Liver (tissue), 8 donors: ENCODE measurements at regions not wholly inside any gene's neighbourhood (a gene's known extent, or its start where the extent isn't known, plus 50 kb on each side); places are given as distances from the start of the nearest gene placed in this dataset.
"Not testable (repeated sequence)": the region's sequence is repeated elsewhere in the genome, so short reads cannot be mapped to it uniquely, and the experiment has no call there.

ENCODE experiments used
- DNase-seq: peaks from one replicate; pipeline ENCODE4 v3.0.0-alpha.2; 2017; ENCODE audit warnings: low spot score
- H3K27ac ChIP-seq, 2 donors: one replicate each; pipeline ENCODE4 v1.7.0; 2013; ENCODE audit warnings: inconsistent platforms in 2 of 2, low read length in 2 of 2, control low read depth in 1 of 2, low read depth in 1 of 2, mild to moderate bottlenecking in 1 of 2
- H3K27me3 ChIP-seq, 4 donors: one replicate each; pipeline versions ENCODE4 v1.6.1 to v1.7.0; 2013; ENCODE audit warnings: low read length in 3 of 4, inconsistent platforms in 1 of 4, mild to moderate bottlenecking in 1 of 4, moderate library complexity in 1 of 4; ENCODE audit not compliant: control insufficient read depth in 4 of 4, insufficient read depth in 4 of 4
- H3K36me3 ChIP-seq, 4 donors: one replicate each; pipeline versions ENCODE4 v1.6.1 to v1.7.0; 2013; ENCODE audit warnings: low read length in 3 of 4, mild to moderate bottlenecking in 3 of 4, low read depth in 1 of 4, moderate library complexity in 1 of 4; ENCODE audit not compliant: control insufficient read depth in 4 of 4, insufficient read depth in 3 of 4
- H3K4me1 ChIP-seq, 4 donors: one replicate each; pipeline versions ENCODE4 v1.6.1 to v1.7.0; 2013; ENCODE audit warnings: low read length in 3 of 4, mild to moderate bottlenecking in 3 of 4, moderate library complexity in 1 of 4; ENCODE audit not compliant: control insufficient read depth in 4 of 4, insufficient read depth in 4 of 4
- H3K4me3 ChIP-seq, 3 donors: one replicate each; pipeline versions ENCODE4 v1.6.1 to v1.7.0; 2013; ENCODE audit warnings: low read length in 3 of 3, control low read depth in 1 of 3, low read depth in 1 of 3, mild to moderate bottlenecking in 1 of 3
- H3K9ac ChIP-seq, 2 donors: one replicate each; pipeline ENCODE4 v1.7.0; 2013; ENCODE audit warnings: low read length in 2 of 2, mild to moderate bottlenecking in 2 of 2, moderate library complexity in 2 of 2, control low read depth in 1 of 2, low read depth in 1 of 2
- H3K9me3 ChIP-seq, 4 donors: one replicate each; pipeline versions ENCODE4 v1.6.1 to v1.7.0; 2013; ENCODE audit warnings: low read length in 3 of 4; ENCODE audit not compliant: control insufficient read depth in 4 of 4
- EGR1 ChIP-seq, 2 donors: IDR thresholded peaks; 2 replicates each; pipeline ENCODE4 v1.6.1; 2016 to 2018; ENCODE audit warnings: antibody characterized with exemption in 2 of 2, low read depth in 2 of 2
- FOXA2 ChIP-seq: IDR thresholded peaks from 2 replicates; pipeline ENCODE4 v1.6.1; 2016; ENCODE audit warnings: antibody characterized with exemption
- GABPA ChIP-seq, 2 donors: IDR thresholded peaks in 1 of 2; conservative IDR thresholded peaks in 1 of 2; 2 replicates each; pipeline ENCODE4 v1.6.1; 2016; ENCODE audit warnings: antibody characterized with exemption in 2 of 2, mild to moderate bottlenecking in 1 of 2, moderate library complexity in 1 of 2
- HNF4A ChIP-seq, 2 donors: conservative IDR thresholded peaks; 2 replicates each; pipeline ENCODE4 v1.6.1; 2016; ENCODE audit warnings: antibody characterized with exemption in 2 of 2, mild to moderate bottlenecking in 2 of 2
- HNF4G ChIP-seq: IDR thresholded peaks from 2 replicates; pipeline ENCODE4 v1.6.1; 2016; ENCODE audit warnings: antibody characterized with exemption
- JUND ChIP-seq, 2 donors: IDR thresholded peaks; 2 replicates each; pipeline ENCODE4 v1.6.1; 2016; ENCODE audit warnings: antibody characterized with exemption in 2 of 2
- NR2F2 ChIP-seq: IDR thresholded peaks from 2 replicates; pipeline ENCODE4 v1.6.1; 2016; ENCODE audit warnings: antibody characterized with exemption
- RAD21 ChIP-seq, 2 donors: IDR thresholded peaks; 2 replicates each; pipeline ENCODE4 v1.6.1; 2016; ENCODE audit warnings: antibody characterized with exemption in 2 of 2, mild to moderate bottlenecking in 2 of 2
- SP1 ChIP-seq: IDR thresholded peaks from 2 replicates; pipeline ENCODE4 v1.6.1; 2018; ENCODE audit warnings: antibody characterized with exemption, mild to moderate bottlenecking
- TAF1 ChIP-seq: conservative IDR thresholded peaks from 2 replicates; pipeline ENCODE4 v1.6.1; 2016; ENCODE audit warnings: antibody characterized with exemption, mild to moderate bottlenecking
- YY1 ChIP-seq: IDR thresholded peaks from 2 replicates; pipeline ENCODE4 v1.6.1; 2016; ENCODE audit warnings: antibody characterized with exemption, mild to moderate bottlenecking
- WGBS: extraction: QIAGEN DNeasy Blood & Tissue Kit; methylation state at CpG from one replicate; pipeline ENCODE4 v1.1.7; 2013; 5-methylcytosine and 5-hydroxymethylcytosine counted together
- TF ChIP-seq, protein P1 (sequence below): IDR thresholded peaks from 2 replicates; pipeline ENCODE4 v1.6.1; 2016; ENCODE audit warnings: antibody characterized with exemption
- TF ChIP-seq, protein P2 (sequence below): fragments of 150-350 bp; IDR thresholded peaks from 2 replicates; pipeline ENCODE4 v1.5.1; 2017; ENCODE audit warnings: improper control_type of control experiment, low read depth, low read length; ENCODE audit not compliant: missing input control
- TF ChIP-seq, protein P3 (sequence below): IDR thresholded peaks from 2 replicates; pipeline ENCODE4 v1.6.1; 2016; ENCODE audit warnings: antibody characterized with exemption, mild to moderate bottlenecking
- TF ChIP-seq, protein P4 (sequence below): IDR thresholded peaks from 2 replicates; pipeline ENCODE4 v1.6.1; 2016; ENCODE audit warnings: antibody characterized with exemption
- donor health status: healthy.
- donor health status: healthy.
- donor health status: healthy.
- donor health status: healthy.
- donor health status: healthy.

DNA sequence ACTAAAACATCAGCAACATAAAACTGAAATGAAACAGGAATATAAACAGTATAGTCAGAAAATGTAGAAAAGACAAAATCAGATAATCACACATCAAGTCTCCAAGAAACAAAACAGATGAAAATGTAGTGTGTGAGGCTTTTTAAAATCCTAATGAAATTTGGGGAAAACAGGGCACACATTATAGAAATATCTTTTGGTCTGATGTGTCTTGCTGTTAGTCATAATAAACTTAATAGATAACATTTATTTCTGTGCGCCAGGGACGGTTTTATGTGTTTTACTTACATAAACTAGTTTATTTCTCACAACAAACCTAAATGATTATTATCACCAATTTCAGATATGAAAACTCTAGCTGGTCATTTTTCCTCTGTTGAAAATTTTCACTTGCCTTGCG, 293.9 kb upstream of the GATB start:
- Histone ChIP-seq H3K9ac (no peak overlapping the region), H3K4me1 (no peaks in the 10 kb centered on the region), H3K36me3 (no peaks in the 10 kb centered on the region), H3K27me3 (no peaks in the 10 kb centered on the region), H3K4me3 (no peak overlapping the region), H3K9me3 (peaks cover 0 to 16% (median 0%) of the 10 kb centered on the region in 4 donors), H3K27ac (no peak overlapping the region)
- no peak for TF ChIP-seq JUND (IDR thresholded peaks at IDR 0.05)
- TF ChIP-seq, protein P1, sequence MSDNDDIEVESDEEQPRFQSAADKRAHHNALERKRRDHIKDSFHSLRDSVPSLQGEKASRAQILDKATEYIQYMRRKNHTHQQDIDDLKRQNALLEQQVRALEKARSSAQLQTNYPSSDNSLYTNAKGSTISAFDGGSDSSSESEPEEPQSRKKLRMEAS = no peak
- TF ChIP-seq HNF4G = no peak
- TF ChIP-seq, protein P2, sequence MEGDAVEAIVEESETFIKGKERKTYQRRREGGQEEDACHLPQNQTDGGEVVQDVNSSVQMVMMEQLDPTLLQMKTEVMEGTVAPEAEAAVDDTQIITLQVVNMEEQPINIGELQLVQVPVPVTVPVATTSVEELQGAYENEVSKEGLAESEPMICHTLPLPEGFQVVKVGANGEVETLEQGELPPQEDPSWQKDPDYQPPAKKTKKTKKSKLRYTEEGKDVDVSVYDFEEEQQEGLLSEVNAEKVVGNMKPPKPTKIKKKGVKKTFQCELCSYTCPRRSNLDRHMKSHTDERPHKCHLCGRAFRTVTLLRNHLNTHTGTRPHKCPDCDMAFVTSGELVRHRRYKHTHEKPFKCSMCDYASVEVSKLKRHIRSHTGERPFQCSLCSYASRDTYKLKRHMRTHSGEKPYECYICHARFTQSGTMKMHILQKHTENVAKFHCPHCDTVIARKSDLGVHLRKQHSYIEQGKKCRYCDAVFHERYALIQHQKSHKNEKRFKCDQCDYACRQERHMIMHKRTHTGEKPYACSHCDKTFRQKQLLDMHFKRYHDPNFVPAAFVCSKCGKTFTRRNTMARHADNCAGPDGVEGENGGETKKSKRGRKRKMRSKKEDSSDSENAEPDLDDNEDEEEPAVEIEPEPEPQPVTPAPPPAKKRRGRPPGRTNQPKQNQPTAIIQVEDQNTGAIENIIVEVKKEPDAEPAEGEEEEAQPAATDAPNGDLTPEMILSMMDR = no peak
- TF ChIP-seq HNF4A (conservative IDR thresholded peaks at IDR 0.05) = no peak
- TF ChIP-seq NR2F2 = no peak
- TF ChIP-seq RAD21 (IDR thresholded peaks at IDR 0.05) = no peak
- TF ChIP-seq TAF1 = no peak
- TF ChIP-seq, protein P3, sequence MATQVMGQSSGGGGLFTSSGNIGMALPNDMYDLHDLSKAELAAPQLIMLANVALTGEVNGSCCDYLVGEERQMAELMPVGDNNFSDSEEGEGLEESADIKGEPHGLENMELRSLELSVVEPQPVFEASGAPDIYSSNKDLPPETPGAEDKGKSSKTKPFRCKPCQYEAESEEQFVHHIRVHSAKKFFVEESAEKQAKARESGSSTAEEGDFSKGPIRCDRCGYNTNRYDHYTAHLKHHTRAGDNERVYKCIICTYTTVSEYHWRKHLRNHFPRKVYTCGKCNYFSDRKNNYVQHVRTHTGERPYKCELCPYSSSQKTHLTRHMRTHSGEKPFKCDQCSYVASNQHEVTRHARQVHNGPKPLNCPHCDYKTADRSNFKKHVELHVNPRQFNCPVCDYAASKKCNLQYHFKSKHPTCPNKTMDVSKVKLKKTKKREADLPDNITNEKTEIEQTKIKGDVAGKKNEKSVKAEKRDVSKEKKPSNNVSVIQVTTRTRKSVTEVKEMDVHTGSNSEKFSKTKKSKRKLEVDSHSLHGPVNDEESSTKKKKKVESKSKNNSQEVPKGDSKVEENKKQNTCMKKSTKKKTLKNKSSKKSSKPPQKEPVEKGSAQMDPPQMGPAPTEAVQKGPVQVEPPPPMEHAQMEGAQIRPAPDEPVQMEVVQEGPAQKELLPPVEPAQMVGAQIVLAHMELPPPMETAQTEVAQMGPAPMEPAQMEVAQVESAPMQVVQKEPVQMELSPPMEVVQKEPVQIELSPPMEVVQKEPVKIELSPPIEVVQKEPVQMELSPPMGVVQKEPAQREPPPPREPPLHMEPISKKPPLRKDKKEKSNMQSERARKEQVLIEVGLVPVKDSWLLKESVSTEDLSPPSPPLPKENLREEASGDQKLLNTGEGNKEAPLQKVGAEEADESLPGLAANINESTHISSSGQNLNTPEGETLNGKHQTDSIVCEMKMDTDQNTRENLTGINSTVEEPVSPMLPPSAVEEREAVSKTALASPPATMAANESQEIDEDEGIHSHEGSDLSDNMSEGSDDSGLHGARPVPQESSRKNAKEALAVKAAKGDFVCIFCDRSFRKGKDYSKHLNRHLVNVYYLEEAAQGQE = no peak
- TF ChIP-seq GABPA (IDR thresholded peaks at IDR 0.05 in 1 of 2, conservative IDR thresholded peaks at IDR 0.05 in 1 of 2) = no peak
- TF ChIP-seq FOXA2 = no peak
- no peak for TF ChIP-seq EGR1 (IDR thresholded peaks at IDR 0.05; ENCODE audit: low read depth in 2 of 2)
- no peak for DNase-seq
- WGBS = 46% methylated on average over 3 of the region's 3 CpGs

DNA sequence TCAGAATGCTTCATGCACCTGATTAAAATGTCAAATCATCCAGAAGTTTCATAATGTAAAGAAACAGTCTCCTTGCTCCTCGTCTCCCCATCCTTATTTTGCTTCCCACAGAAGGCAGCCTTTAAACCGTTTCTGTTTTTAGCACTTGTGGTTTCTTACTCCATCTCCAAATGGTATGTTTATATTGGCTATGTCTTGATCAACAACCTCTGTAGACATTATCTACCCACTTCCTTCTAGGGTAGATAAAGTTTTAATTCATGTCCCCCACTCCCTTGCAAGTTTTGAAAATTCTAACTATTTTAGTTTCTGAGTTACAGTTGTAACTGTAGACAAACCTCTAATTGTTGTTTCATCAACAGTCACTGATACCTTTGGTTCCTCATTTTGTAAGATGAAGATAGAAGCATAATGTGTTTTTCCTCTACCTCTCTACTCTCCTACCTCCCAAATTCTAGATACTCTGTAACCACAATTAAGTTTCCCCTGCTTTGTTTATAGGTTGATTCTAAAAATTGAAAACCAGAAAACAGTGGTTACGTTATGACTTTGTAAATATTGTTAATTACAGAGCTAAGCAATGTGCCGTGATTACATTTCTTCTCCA, 291.7 kb upstream of the GATB start:
- Histone ChIP-seq H3K27me3 (peaks cover 0 to 3% (median under 1%) of the 10 kb centered on the region in 4 donors), H3K9me3 (peaks cover 0 to 9% (median 0%) of the 10 kb centered on the region in 4 donors), H3K4me1 (no peaks in the 10 kb centered on the region), H3K27ac (no peak overlapping the region), H3K9ac (no peak overlapping the region), H3K4me3 (no peak overlapping the region), H3K36me3 (no peaks in the 10 kb centered on the region)
- DNase-seq = no peak
- 50% methylated on average over 4 of the region's 4 CpGs for WGBS
- TF ChIP-seq, protein P1 = no peak
- TF ChIP-seq, protein P4, sequence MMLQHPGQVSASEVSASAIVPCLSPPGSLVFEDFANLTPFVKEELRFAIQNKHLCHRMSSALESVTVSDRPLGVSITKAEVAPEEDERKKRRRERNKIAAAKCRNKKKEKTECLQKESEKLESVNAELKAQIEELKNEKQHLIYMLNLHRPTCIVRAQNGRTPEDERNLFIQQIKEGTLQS = no peak
- TF ChIP-seq FOXA2 (no peak), HNF4G (no peak), JUND (IDR thresholded peaks at IDR 0.05) (no peak), SP1 (no peak), YY1 (no peak), RAD21 (IDR thresholded peaks at IDR 0.05) (no peak)
- TF ChIP-seq, protein P3 = no peak

DNA sequence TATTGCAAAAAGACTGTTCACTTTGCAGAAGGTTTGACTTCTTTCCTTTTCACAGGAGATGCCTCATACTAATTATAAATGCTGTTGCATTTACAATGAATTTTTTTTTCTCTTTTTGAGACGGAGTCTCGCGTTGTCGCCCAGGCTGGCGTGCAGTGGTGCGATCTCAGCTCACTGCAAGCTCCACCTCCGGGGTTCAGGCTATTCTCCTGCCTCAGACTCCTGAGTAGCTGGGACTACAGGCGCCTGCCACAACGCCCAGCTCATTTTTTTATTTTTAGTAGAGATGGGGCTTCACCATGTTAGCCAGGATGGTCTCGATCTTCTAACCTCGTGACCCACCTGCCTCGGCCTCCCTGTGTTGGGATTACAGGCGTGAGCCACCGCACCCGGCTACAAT, 290.5 kb upstream of the GATB start:
- not testable (repeated sequence) for H3K27ac ChIP-seq, H3K27me3 ChIP-seq, H3K9ac ChIP-seq, H3K9me3 ChIP-seq, H3K4me3 ChIP-seq, H3K4me1 ChIP-seq, H3K36me3 ChIP-seq, DNase-seq
- 93% methylated on average over 15 of the region's 15 CpGs for WGBS
